Endothelial cell of umbilical vein (primary cell): ENCODE measurements at regions not wholly inside any gene's neighbourhood (a gene's known extent, or its start where the extent isn't known, plus 50 kb on each side); places are given as distances from the start of the nearest gene placed in this dataset.

Source experiments
- BruUV-seq: library from RNA; stranded (reverse); fragments of 400-500 nt; replicated peaks from 2 replicates; lab custom pipeline; 2021; lab: Mats Ljungman, UMichigan
- CTCF ChIA-PET: fragments of 300-600, 350-600 bp; sonication (Branson Sonifier 250); formaldehyde crosslinking; loops from one replicate; lab custom pipeline; 2021; ENCODE audit warnings: antibody characterized with exemption, inconsistent platforms; lab: Charles Lee
- POLR2A ChIA-PET: fragments of 300-600, 350-600 bp; sonication (Branson Sonifier 250); formaldehyde crosslinking; loops from one replicate; lab custom pipeline; 2021; ENCODE audit warnings: antibody characterized with exemption, inconsistent platforms; lab: Charles Lee
- DNase-seq: peaks from one replicate; pipeline ENCODE4 v3.0.0-alpha.2; 2011; ENCODE audit warnings: low read depth, low spot score
- FAIRE-seq: peaks from 2 replicates; lab custom pipeline; 2011; peaks lifted over from hg19 to GRCh38; lab: Jason Lieb, UNC
- H2AFZ ChIP-seq: 2 replicates; pipeline ENCODE4 v1.6.0; 2012; ENCODE audit warnings: low read depth, low read length, control low read depth, inconsistent platforms
- H3K27ac ChIP-seq: 2 replicates; pipeline ENCODE4 v1.5.1; 2011; ENCODE audit warnings: low read depth, mild to moderate bottlenecking, control low read depth, low read length, moderate library complexity; ENCODE audit not compliant: insufficient read depth
- H3K27me3 ChIP-seq, 2 experiments: 2 replicates each; pipeline versions ENCODE4 v1.6.0 to v1.6.1; 2011; ENCODE audit warnings: low read length in 2 of 2, mixed read lengths in 1 of 2; ENCODE audit not compliant: control insufficient read depth in 2 of 2, insufficient read depth in 2 of 2
- H3K36me3 ChIP-seq, 2 experiments: 2 replicates in 1 of 2; 3 replicates in 1 of 2; pipeline ENCODE4 v1.5.1; 2011; ENCODE audit warnings: low read length in 2 of 2, mild to moderate bottlenecking in 1 of 2, moderate library complexity in 1 of 2; ENCODE audit not compliant: control insufficient read depth in 2 of 2, insufficient read depth in 2 of 2; ENCODE audit errors: extremely low read depth in 1 of 2
- H3K4me1 ChIP-seq: 3 replicates; pipeline ENCODE4 v1.5.1; 2011; ENCODE audit warnings: mild to moderate bottlenecking, low read length; ENCODE audit not compliant: control insufficient read depth, insufficient read depth; ENCODE audit errors: extremely low read depth
- H3K4me2 ChIP-seq: 2 replicates; pipeline ENCODE4 v1.6.1; 2011; ENCODE audit warnings: low read length, control low read depth, mixed read lengths; ENCODE audit not compliant: insufficient read depth
- H3K4me3 ChIP-seq, 3 experiments: fragments of 200-600 bp in 1 of 3; sonication (generic), shearing (Covaris generic) in 1 of 3; replicated peaks in 1 of 3; 2 replicates each; pipeline ENCODE4 v1.5.1; 2011 to 2016; ENCODE audit warnings: control low read depth in 3 of 3, low read length in 3 of 3, mild to moderate bottlenecking in 2 of 3, inconsistent platforms in 1 of 3, low read depth in 1 of 3, moderate library complexity in 1 of 3; ENCODE audit not compliant: insufficient read depth in 1 of 3
- H3K79me2 ChIP-seq: 2 replicates; pipeline ENCODE4 v1.6.0; 2012; ENCODE audit warnings: low read length, inconsistent platforms; ENCODE audit not compliant: control insufficient read depth, insufficient read depth
- H3K9ac ChIP-seq: replicated peaks from 2 replicates; pipeline ENCODE3; 2011; ENCODE audit warnings: low read length, control low read depth; ENCODE audit not compliant: insufficient read depth; ENCODE audit errors: extremely low read depth
- H3K9me1 ChIP-seq: replicated peaks from 3 replicates; pipeline ENCODE4 v1.6.0; 2011; ENCODE audit warnings: mild to moderate bottlenecking, low read length; ENCODE audit not compliant: control insufficient read depth, insufficient read depth; ENCODE audit errors: extremely low read depth
- H3K9me3 ChIP-seq: replicated peaks from 2 replicates; pipeline ENCODE4 v1.5.1; 2012; ENCODE audit warnings: low read length, inconsistent platforms; ENCODE audit not compliant: control insufficient read depth, insufficient read depth
- H4K20me1 ChIP-seq: replicated peaks from 2 replicates; pipeline ENCODE3; 2011; ENCODE audit warnings: mild to moderate bottlenecking, low read length; ENCODE audit not compliant: control insufficient read depth, insufficient read depth; ENCODE audit errors: extremely low read depth
- EZH2 ChIP-seq: IDR thresholded peaks from 2 replicates; pipeline ENCODE4 v1.6.1; 2012; ENCODE audit warnings: borderline replicate concordance, low read depth, mild to moderate bottlenecking, moderate library complexity, low read length, inconsistent platforms; ENCODE audit not compliant: severe bottlenecking
- FOS ChIP-seq: IDR thresholded peaks from 2 replicates; pipeline ENCODE4 v1.6.1; 2011; ENCODE audit warnings: mild to moderate bottlenecking, low read length, moderate library complexity, borderline replicate concordance; ENCODE audit not compliant: insufficient read depth
- GATA2 ChIP-seq: IDR thresholded peaks from 2 replicates; pipeline ENCODE4 v1.7.0; 2011; ENCODE audit warnings: low read depth, mild to moderate bottlenecking, moderate library complexity, mixed read lengths, low read length; ENCODE audit not compliant: insufficient read length, insufficient read depth
- JUN ChIP-seq: IDR thresholded peaks from 2 replicates; pipeline ENCODE4 v1.6.1; 2011; ENCODE audit warnings: borderline replicate concordance, low read depth; ENCODE audit not compliant: insufficient read length, insufficient read depth
- MYC ChIP-seq: IDR thresholded peaks from one replicate; pipeline ENCODE4 v1.6.1; 2011; ENCODE audit warnings: mild to moderate bottlenecking, low read depth, low read length
- POLR2A ChIP-seq: IDR thresholded peaks from 2 replicates; pipeline ENCODE4 v1.6.1; 2012; ENCODE audit warnings: low read depth, mild to moderate bottlenecking, control low read depth, low read length
- POLR2AphosphoS5 ChIP-seq: IDR thresholded peaks from 2 replicates; pipeline ENCODE4 v1.6.1; 2012; ENCODE audit warnings: low read depth, mild to moderate bottlenecking, control low read depth, low read length, moderate library complexity; ENCODE audit not compliant: insufficient read depth
- dilution Hi-C: fragments of 300-500 bp; cut with MboI; formaldehyde crosslinking; loops from one replicate; pipeline ENCODE4 v1.15.0; 2019; ENCODE audit warnings: low sequenced_read_pairs; ENCODE audit not compliant: extremely low pct_ligation_motif_present
- intact Hi-C: fragments of 100-400 bp; cut with micrococcal nuclease; formaldehyde crosslinking; loops from one replicate; pipeline ENCODE4 v1.10.0; 2022
- TF ChIP-seq, protein P1 (sequence below), 2 donors: IDR thresholded peaks; 1 replicate in 1 of 2; 2 replicates in 1 of 2; pipeline ENCODE4 v1.5.1; 2011; ENCODE audit warnings: low read length in 2 of 2, mild to moderate bottlenecking in 2 of 2, moderate library complexity in 2 of 2, control low read depth in 1 of 2, inconsistent platforms in 1 of 2, low read depth in 1 of 2; ENCODE audit not compliant: insufficient read depth in 1 of 2; ENCODE audit errors: extremely low read depth in 1 of 2
- TF ChIP-seq, protein P2 (sequence below): IDR thresholded peaks from 2 replicates; pipeline ENCODE4 v1.6.1; 2011; ENCODE audit not compliant: insufficient read depth, insufficient read length

DNA sequence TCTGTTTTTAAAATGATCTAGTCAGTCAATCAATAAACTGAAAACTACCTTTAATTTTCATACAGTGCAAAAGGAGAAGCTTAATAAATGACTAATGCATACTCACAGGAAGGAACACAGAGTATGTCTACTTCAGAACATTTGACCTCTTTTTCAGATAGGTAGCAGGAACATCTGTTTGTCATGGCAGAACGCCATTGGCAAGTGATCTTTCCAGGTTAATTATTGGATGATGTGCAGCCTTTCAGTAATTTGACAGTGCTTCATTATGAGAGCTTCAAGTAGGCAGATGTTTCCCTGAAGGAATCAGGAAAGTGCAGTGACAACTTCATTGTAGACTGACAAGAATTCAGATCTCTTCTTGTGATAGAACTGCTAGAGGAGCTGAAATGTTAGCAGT lies 325.0 kb downstream of the OTOL1 start:
- ChIA-PET POLR2A (no interaction called here), CTCF (no interaction called here)

More for the DNA sequence above, 325.0 kb downstream of the OTOL1 start:
- Histone ChIP-seq H3K9me1 (no peaks in the 10 kb centered on the region), H3K4me2 (no peak overlapping the region), H2AFZ (no peak overlapping the region), H3K9ac (no peak overlapping the region), H3K9me3 (peaks cover 2% of the 10 kb centered on the region), H3K4me1 (no peaks in the 10 kb centered on the region), H3K4me3 (no peak overlapping the region), H3K36me3 (no peaks in the 10 kb centered on the region), H3K27ac (no peak overlapping the region), H4K20me1 (no peaks in the 10 kb centered on the region), H3K27me3 (no peaks in the 10 kb centered on the region), H3K79me2 (no peaks in the 10 kb centered on the region)
- FAIRE-seq (no peak), DNase-seq (no peak)
- TF ChIP-seq GATA2, result no peak
- TF ChIP-seq EZH2, result no peak
- TF ChIP-seq MYC, result no peak
- TF ChIP-seq JUN, result no peak
- TF ChIP-seq, protein P1, sequence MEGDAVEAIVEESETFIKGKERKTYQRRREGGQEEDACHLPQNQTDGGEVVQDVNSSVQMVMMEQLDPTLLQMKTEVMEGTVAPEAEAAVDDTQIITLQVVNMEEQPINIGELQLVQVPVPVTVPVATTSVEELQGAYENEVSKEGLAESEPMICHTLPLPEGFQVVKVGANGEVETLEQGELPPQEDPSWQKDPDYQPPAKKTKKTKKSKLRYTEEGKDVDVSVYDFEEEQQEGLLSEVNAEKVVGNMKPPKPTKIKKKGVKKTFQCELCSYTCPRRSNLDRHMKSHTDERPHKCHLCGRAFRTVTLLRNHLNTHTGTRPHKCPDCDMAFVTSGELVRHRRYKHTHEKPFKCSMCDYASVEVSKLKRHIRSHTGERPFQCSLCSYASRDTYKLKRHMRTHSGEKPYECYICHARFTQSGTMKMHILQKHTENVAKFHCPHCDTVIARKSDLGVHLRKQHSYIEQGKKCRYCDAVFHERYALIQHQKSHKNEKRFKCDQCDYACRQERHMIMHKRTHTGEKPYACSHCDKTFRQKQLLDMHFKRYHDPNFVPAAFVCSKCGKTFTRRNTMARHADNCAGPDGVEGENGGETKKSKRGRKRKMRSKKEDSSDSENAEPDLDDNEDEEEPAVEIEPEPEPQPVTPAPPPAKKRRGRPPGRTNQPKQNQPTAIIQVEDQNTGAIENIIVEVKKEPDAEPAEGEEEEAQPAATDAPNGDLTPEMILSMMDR (IDR thresholded peaks at IDR 0.05; ENCODE audit: extremely low read depth in 1 of 2, insufficient read depth in 1 of 2, low read depth in 1 of 2, low read length in 2 of 2), result no peak
- TF ChIP-seq FOS, result no peak
- TF ChIP-seq, protein P2, sequence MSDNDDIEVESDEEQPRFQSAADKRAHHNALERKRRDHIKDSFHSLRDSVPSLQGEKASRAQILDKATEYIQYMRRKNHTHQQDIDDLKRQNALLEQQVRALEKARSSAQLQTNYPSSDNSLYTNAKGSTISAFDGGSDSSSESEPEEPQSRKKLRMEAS, result no peak
- TF ChIP-seq POLR2A, result no peak
- no peak for TF ChIP-seq POLR2AphosphoS5
- BruUV-seq, result no TSS peak
- dilution Hi-C loops (no loop called here), intact Hi-C loops (no loop called here)
